Stimulated activated naive CD4-positive, alpha-beta T cell treated with Interleukin-2 at 50 U/mL for 16 hours (primary cell): ENCODE measurements at regions not wholly inside any gene's neighbourhood (a gene's known extent, or its start where the extent isn't known, plus 50 kb on each side); places are given as distances from the start of the nearest gene placed in this dataset.

Source experiments
- DNase-seq: peaks from one replicate; lab custom pipeline; 2025; lab: John Stamatoyannopoulos, UW

- DNase-seq, result no peak
Observed at GRCh38 chr2:120828829-120829632, 93.4 kb downstream of the GLI2 start.

- no peak for DNase-seq
Observed at GRCh38 chr2:120829633-120830025, 94.0 kb downstream of the GLI2 start.

GRCh38 chr2:120830096-120830830 is 94.6 kb downstream of the GLI2 start:
- DNase-seq, result no peak

GRCh38 chr2:120831086-120831485 is 95.4 kb downstream of the GLI2 start:
- no peak for DNase-seq

- no peak for DNase-seq
Observed at GRCh38 chr2:120831891-120832290, 96.2 kb downstream of the GLI2 start.

GRCh38 chr2:120832296-120833070 is 96.8 kb downstream of the GLI2 start:
- DNase-seq, result no peak

GRCh38 chr2:120833127-120833675 is 97.5 kb downstream of the GLI2 start:
- DNase-seq, result no peak

- DNase-seq, result no peak
Observed at GRCh38 chr2:120834206-120834605, 98.5 kb downstream of the GLI2 start.

- DNase-seq, result no peak
Observed at GRCh38 chr2:120836281-120836680, 100.6 kb downstream of the GLI2 start.

GRCh38 chr2:120840795-120841487 is 105.3 kb downstream of the GLI2 start:
- DNase-seq, result no peak

GRCh38 chr2:120842456-120843439 is 107.1 kb downstream of the GLI2 start:
- DNase-seq, result no peak

- no peak for DNase-seq
Observed at GRCh38 chr2:120844070-120844738, 108.5 kb downstream of the GLI2 start.

- DNase-seq, result no peak
Observed at GRCh38 chr2:120845277-120845676, 109.6 kb downstream of the GLI2 start.

- DNase-seq, result no peak
Observed at GRCh38 chr2:120846406-120847095, 110.9 kb downstream of the GLI2 start.

- DNase-seq, result no peak
Observed at GRCh38 chr2:120847700-120848321, 112.1 kb downstream of the GLI2 start.

- no peak for DNase-seq
Observed at GRCh38 chr2:120849278-120849677, 113.6 kb downstream of the GLI2 start.

GRCh38 chr2:120850551-120850950 is 114.9 kb downstream of the GLI2 start:
- no peak for DNase-seq

- DNase-seq, result no peak
Observed at GRCh38 chr2:120851116-120851773, 115.6 kb downstream of the GLI2 start.
